Common myeloid progenitor, CD34-positive (primary cell): ENCODE measurements at regions not wholly inside any gene's neighbourhood (a gene's known extent, or its start where the extent isn't known, plus 50 kb on each side); places are given as distances from the start of the nearest gene placed in this dataset.

Source experiments
- CTCF ChIA-PET: fragments of 350-600 bp; sonication (Branson Sonifier 250); formaldehyde crosslinking; loops from one replicate; lab custom pipeline; 2021; ENCODE audit warnings: antibody characterized with exemption; lab: Charles Lee
- POLR2A ChIA-PET: fragments of 350-600 bp; sonication (Branson Sonifier 250); formaldehyde crosslinking; loops from one replicate; lab custom pipeline; 2021; ENCODE audit warnings: antibody characterized with exemption; lab: Charles Lee
- DNase-seq, 3 donors: peaks; one replicate each; pipeline versions ENCODE4 v3.0.0 to v3.0.0-alpha.2; 2013
- H3K27ac ChIP-seq, 2 experiments: 1 replicate in 1 of 2; 2 replicates in 1 of 2; pipeline ENCODE4 v1.7.0; 2013; ENCODE audit warnings: inconsistent platforms in 2 of 2, low read length in 2 of 2, mild to moderate bottlenecking in 2 of 2, low read depth in 1 of 2, moderate library complexity in 1 of 2; ENCODE audit not compliant: severe bottlenecking in 2 of 2, insufficient read depth in 1 of 2, poor library complexity in 1 of 2
- H3K27me3 ChIP-seq, 5 experiments: replicated peaks in 2 of 5; 1 replicate in 3 of 5; 2 replicates in 2 of 5; pipeline versions ENCODE4 v1.6.1 to v1.7.0; 2013; ENCODE audit warnings: low read length in 4 of 5, mild to moderate bottlenecking in 2 of 5, moderate library complexity in 2 of 5, inconsistent platforms in 1 of 5; ENCODE audit not compliant: insufficient read depth in 5 of 5, control insufficient read depth in 4 of 5
- H3K36me3 ChIP-seq, 4 experiments: 1 replicate in 2 of 4; 2 replicates in 2 of 4; pipeline versions ENCODE4 v1.6.1 to v1.7.0; 2013; ENCODE audit warnings: low read length in 3 of 4, control low read depth in 1 of 4, mild to moderate bottlenecking in 1 of 4; ENCODE audit not compliant: control insufficient read depth in 4 of 4, insufficient read depth in 4 of 4
- H3K4me1 ChIP-seq, 4 experiments: 1 replicate in 3 of 4; 2 replicates in 1 of 4; pipeline versions ENCODE4 v1.6.1 to v1.7.1; 2013; ENCODE audit warnings: low read length in 3 of 4, mild to moderate bottlenecking in 3 of 4, control low read depth in 1 of 4, inconsistent platforms in 1 of 4, moderate library complexity in 1 of 4; ENCODE audit not compliant: control insufficient read depth in 4 of 4, insufficient read depth in 4 of 4; ENCODE audit errors: control extremely low read depth in 1 of 4
- H3K4me3 ChIP-seq, 7 experiments: 1 replicate in 4 of 7; 2 replicates in 3 of 7; pipeline versions ENCODE4 v1.5.1 to v1.7.0; 2013; ENCODE audit warnings: mild to moderate bottlenecking in 7 of 7, low read length in 6 of 7, moderate library complexity in 6 of 7, inconsistent platforms in 2 of 7, low read depth in 2 of 7, control low read depth in 1 of 7; ENCODE audit not compliant: insufficient read depth in 4 of 7, control insufficient read depth in 1 of 7; ENCODE audit errors: extremely low read depth in 1 of 7
- H3K9me3 ChIP-seq, 5 experiments: 1 replicate in 4 of 5; 2 replicates in 1 of 5; pipeline versions ENCODE4 v1.6.1 to v1.7.1; 2013; ENCODE audit warnings: low read length in 4 of 5, mild to moderate bottlenecking in 2 of 5, inconsistent platforms in 1 of 5, low read depth in 1 of 5, moderate library complexity in 1 of 5; ENCODE audit not compliant: control insufficient read depth in 4 of 5, insufficient read depth in 2 of 5; ENCODE audit errors: control extremely low read depth in 1 of 5
- WGBS: methylation state at CpG from one replicate; pipeline ENCODE4 v1.1.5; 2013; ENCODE audit not compliant: insufficient coverage; 5-methylcytosine and 5-hydroxymethylcytosine counted together

- no peak for DNase-seq
- no peaks in the 10 kb centered on the region for H3K4me1 ChIP-seq
- H3K4me3 ChIP-seq, result no peak overlapping the region
- no peaks in the 10 kb centered on the region for H3K27me3 ChIP-seq
- no peak overlapping the region for H3K27ac ChIP-seq
- 100% methylated on average over 2 of the region's 3 CpGs for WGBS
- H3K9me3 ChIP-seq, result no peaks in the 10 kb centered on the region
- CTCF ChIA-PET, result no interaction called here
- POLR2A ChIA-PET, result no interaction called here
- H3K36me3 ChIP-seq, result no peaks in the 10 kb centered on the region
These were observed 171.0 kb downstream of the RPLP1 start for GRCh38 chr15:69623392-69624154.

- Histone ChIP-seq H3K27ac (no peak overlapping the region), H3K36me3 (no peaks in the 10 kb centered on the region), H3K4me3 (no peak overlapping the region), H3K4me1 (no peaks in the 10 kb centered on the region), H3K9me3 (no peaks in the 10 kb centered on the region), H3K27me3 (no peaks in the 10 kb centered on the region)
- no peak for DNase-seq
- CTCF ChIA-PET, result no interaction called here
- POLR2A ChIA-PET, result no interaction called here
- 80% methylated on average over 2 of the region's 2 CpGs for WGBS
These were observed 171.5 kb downstream of the RPLP1 start for GRCh38 chr15:69624155-69624520.

GRCh38 chr15:69624816-69625215 lies 172.2 kb downstream of the RPLP1 start:
- H3K4me1 ChIP-seq, result no peaks in the 10 kb centered on the region
- DNase-seq, result no peak
- no peaks in the 10 kb centered on the region for H3K9me3 ChIP-seq
- no peak overlapping the region for H3K4me3 ChIP-seq
- H3K27ac ChIP-seq, result no peak overlapping the region
- 100% methylated on average over 3 of the region's 3 CpGs for WGBS
- CTCF ChIA-PET, result no interaction called here
- POLR2A ChIA-PET, result no interaction called here
- H3K27me3 ChIP-seq, result no peaks in the 10 kb centered on the region
- no peaks in the 10 kb centered on the region for H3K36me3 ChIP-seq

GRCh38 chr15:69625328-69625727 lies 172.7 kb downstream of the RPLP1 start:
- ChIA-PET CTCF (no interaction called here), POLR2A (no interaction called here)

GRCh38 chr15:69626095-69627066 lies 173.8 kb downstream of the RPLP1 start:
- Histone ChIP-seq H3K27me3 (no peaks in the 10 kb centered on the region), H3K36me3 (no peaks in the 10 kb centered on the region), H3K9me3 (no peaks in the 10 kb centered on the region), H3K4me1 (peaks cover 0 to 6% (median 2%) of the 10 kb centered on the region in 4 experiments), H3K27ac (no peak overlapping the region), H3K4me3 (no peak overlapping the region)
- DNase-seq, result no peak
- ChIA-PET POLR2A (no interaction called here), CTCF (no interaction called here)
- WGBS, result 95% methylated on average over 7 of the region's 11 CpGs

More at GRCh38 chr15:69625328-69625727, 172.7 kb downstream of the RPLP1 start:
- Histone ChIP-seq H3K4me3 (no peak overlapping the region), H3K4me1 (no peaks in the 10 kb centered on the region), H3K9me3 (no peaks in the 10 kb centered on the region), H3K27ac (no peak overlapping the region), H3K27me3 (no peaks in the 10 kb centered on the region), H3K36me3 (no peaks in the 10 kb centered on the region)
- no peak for DNase-seq
- WGBS, result 94% methylated on average over 1 of the region's 2 CpGs

GRCh38 chr15:69627548-69628158 lies 175.0 kb downstream of the RPLP1 start:
- Histone ChIP-seq H3K27ac (no peak overlapping the region), H3K4me1 (peaks cover 0 to 13% (median 5%) of the 10 kb centered on the region in 4 experiments), H3K9me3 (no peaks in the 10 kb centered on the region), H3K4me3 (no peak overlapping the region), H3K27me3 (no peaks in the 10 kb centered on the region), H3K36me3 (no peaks in the 10 kb centered on the region)
- POLR2A ChIA-PET, result no interaction called here
- 100% methylated on average over 5 of the region's 5 CpGs for WGBS
- no peak for DNase-seq
- CTCF ChIA-PET, result no interaction called here
